OCI-M1 (cell line): ENCODE measurements at regions not wholly inside any gene's neighbourhood (a gene's known extent, or its start where the extent isn't known, plus 50 kb on each side); places are given as distances from the start of the nearest gene placed in this dataset.
A peak's percentile ranks its signal among the peaks of the same experiment; 100 is the strongest.
"Not testable (repeated sequence)": the region's sequence is repeated elsewhere in the genome, so short reads cannot be mapped to it uniquely, and the experiment has no call there.

ENCODE experiments used
- DNase-seq: peaks from one replicate; lab custom pipeline; 2025; lab: John Stamatoyannopoulos, UW

- DNase-seq, result no peak
Observed at GRCh38 chr7:69439636-69440325, 158.5 kb upstream of the AUTS2 start.

GRCh38 chr7:69440976-69441375, 157.3 kb upstream of the AUTS2 start:
- DNase-seq, result no peak

GRCh38 chr7:69443136-69443535, 155.1 kb upstream of the AUTS2 start:
- no peak for DNase-seq

GRCh38 chr7:69445541-69445940, 152.7 kb upstream of the AUTS2 start:
- DNase-seq, result no peak

- not testable (repeated sequence) for DNase-seq
Observed at GRCh38 chr7:69446213-69446612, 152.1 kb upstream of the AUTS2 start.

GRCh38 chr7:69448071-69448470, 150.2 kb upstream of the AUTS2 start:
- no peak for DNase-seq

GRCh38 chr7:69450456-69450855, 147.8 kb upstream of the AUTS2 start:
- DNase-seq, result no peak

GRCh38 chr7:69451715-69452114, 146.6 kb upstream of the AUTS2 start:
- DNase-seq, result no peak

- DNase-seq, result no peak
Observed at GRCh38 chr7:69452797-69453196, 145.5 kb upstream of the AUTS2 start.

- DNase-seq, result no peak
Observed at GRCh38 chr7:69457595-69458504, 140.4 kb upstream of the AUTS2 start.

GRCh38 chr7:69464035-69464434, 134.2 kb upstream of the AUTS2 start:
- DNase-seq, result no peak

- DNase-seq, result no peak
Observed at GRCh38 chr7:69465262-69465661, 133.0 kb upstream of the AUTS2 start.

GRCh38 chr7:69467826-69468225, 130.4 kb upstream of the AUTS2 start:
- no peak for DNase-seq

- DNase-seq, result no peak
Observed at GRCh38 chr7:69476416-69476815, 121.9 kb upstream of the AUTS2 start.

GRCh38 chr7:69482676-69483075, 115.6 kb upstream of the AUTS2 start:
- DNase-seq, result no peak

GRCh38 chr7:69489533-69489932, 108.7 kb upstream of the AUTS2 start:
- no peak for DNase-seq

GRCh38 chr7:69498671-69499070, 99.6 kb upstream of the AUTS2 start:
- DNase-seq, result no peak

- DNase-seq, result no peak
Observed at GRCh38 chr7:69502358-69502757, 95.9 kb upstream of the AUTS2 start.

- DNase-seq, result peak; percentile 27
Observed at GRCh38 chr7:69504733-69505420, 93.4 kb upstream of the AUTS2 start.

- no peak for DNase-seq
Observed at GRCh38 chr7:69508736-69509135, 89.5 kb upstream of the AUTS2 start.

GRCh38 chr7:69510114-69510513, 88.2 kb upstream of the AUTS2 start:
- DNase-seq, result no peak

- no peak for DNase-seq
Observed at GRCh38 chr7:69515495-69516212, 82.6 kb upstream of the AUTS2 start.
